ENCODE measurements at regions not wholly inside any gene's neighbourhood (a gene's known extent, or its start where the extent isn't known, plus 50 kb on each side); places are given as distances from the start of the nearest gene placed in this dataset.

GRCh38 chr20:22429175-22430153 lies 154.9 kb downstream of the FOXA2 start:
- intact Hi-C loops (cut with DNase I; ENCODE audit: low total_unique reads): no loop called here
- Histone ChIP-seq H3K27me3 (no peaks in the 10 kb centered on the region), H3K36me3 (ENCODE audit: low read depth, missing control alignments) (no peaks in the 10 kb centered on the region), H3K9me3 (no peaks in the 10 kb centered on the region), H3K4me3 (no peak overlapping the region), H3K27ac (no peak overlapping the region), H3K4me1 (no peaks in the 10 kb centered on the region)
- 57 to 64% methylated on average over 7 to 10 of the region's 10 CpGs for WGBS, 2 donors
- no peak for DNase-seq
- TF ChIP-seq POLR2A (IDR thresholded peaks at IDR 0.05) (no peak), CTCF (IDR thresholded peaks at IDR 0.05) (no peak)

GRCh38 chr20:22428051-22428450 lies 156.3 kb downstream of the FOXA2 start:
- Histone ChIP-seq H3K4me3 (no peak overlapping the region), H3K4me1 (no peaks in the 10 kb centered on the region), H3K27ac (no peak overlapping the region), H3K27me3 (no peaks in the 10 kb centered on the region), H3K9me3 (no peaks in the 10 kb centered on the region), H3K36me3 (ENCODE audit: low read depth, missing control alignments) (no peaks in the 10 kb centered on the region)
- no peak for TF ChIP-seq CTCF (IDR thresholded peaks at IDR 0.05)
- TF ChIP-seq POLR2A (IDR thresholded peaks at IDR 0.05): no peak
- intact Hi-C loops (cut with DNase I; ENCODE audit: low total_unique reads): no loop called here
- 94 to 95% methylated on average over 3 of the region's 3 CpGs for WGBS, 2 donors
- no peak for DNase-seq

GRCh38 chr20:22426772-22427171 lies 157.6 kb downstream of the FOXA2 start:
- DNase-seq: no peak
- WGBS, 2 donors: 82 to 89% methylated on average over 2 of the region's 2 CpGs
- Histone ChIP-seq H3K4me1 (no peaks in the 10 kb centered on the region), H3K27ac (no peak overlapping the region), H3K27me3 (no peaks in the 10 kb centered on the region), H3K9me3 (no peaks in the 10 kb centered on the region), H3K4me3 (no peak overlapping the region), H3K36me3 (ENCODE audit: low read depth, missing control alignments) (no peaks in the 10 kb centered on the region)
- TF ChIP-seq POLR2A (IDR thresholded peaks at IDR 0.05): no peak
- no peak for TF ChIP-seq CTCF (IDR thresholded peaks at IDR 0.05)
- intact Hi-C loops (cut with DNase I; ENCODE audit: low total_unique reads): no loop called here

- no peak for DNase-seq
- WGBS, 2 donors: 80 to 84% methylated on average over 5 of the region's 5 CpGs
- intact Hi-C loops (cut with DNase I; ENCODE audit: low total_unique reads): no loop called here
- TF ChIP-seq CTCF (IDR thresholded peaks at IDR 0.05) (no peak), POLR2A (IDR thresholded peaks at IDR 0.05) (no peak)
- Histone ChIP-seq H3K27ac (no peak overlapping the region), H3K4me3 (no peak overlapping the region), H3K9me3 (no peaks in the 10 kb centered on the region), H3K36me3 (ENCODE audit: low read depth, missing control alignments) (no peaks in the 10 kb centered on the region), H3K4me1 (no peaks in the 10 kb centered on the region), H3K27me3 (no peaks in the 10 kb centered on the region)
These were observed 158.8 kb downstream of the FOXA2 start for GRCh38 chr20:22425344-22426295.

Data from testis (tissue), 2 donors.